ENCODE measurements at regions not wholly inside any gene's neighbourhood (a gene's known extent, or its start where the extent isn't known, plus 50 kb on each side); places are given as distances from the start of the nearest gene placed in this dataset.
"Not testable (repeated sequence)": the region's sequence is repeated elsewhere in the genome, so short reads cannot be mapped to it uniquely, and the experiment has no call there.

DNA sequence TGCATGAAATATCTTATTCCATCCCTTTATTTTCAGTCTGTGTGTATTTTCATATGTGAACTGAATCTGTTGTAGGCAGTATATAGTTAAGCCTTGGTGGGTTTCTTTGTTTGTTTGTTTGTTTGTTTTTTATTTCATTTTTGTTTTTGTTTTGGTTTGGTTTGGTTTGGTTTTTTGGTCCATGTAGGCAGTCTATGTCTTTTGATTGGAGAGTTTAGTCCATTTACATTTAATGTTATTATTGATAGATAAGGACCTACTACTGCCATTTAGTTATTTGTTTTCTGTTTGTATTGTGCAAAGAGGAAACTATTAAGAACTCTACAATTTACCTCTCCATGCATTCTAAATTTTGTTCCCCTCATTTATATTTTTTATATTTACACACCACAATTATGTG lies 695.9 kb upstream of the GRM3 start:
- Mint-ChIP-seq H3K36me3 (ENCODE audit: insufficient read depth in 2 of 2) (peaks cover 5 to 9% of the 10 kb centered on the region in 2 donors), H3K9me3 (peaks cover 9 to 13% of the 10 kb centered on the region in 2 donors), H3K27ac (no peak overlapping the region), H3K4me3 (no peak overlapping the region), H3K4me1 (ENCODE audit: low read depth) (no peaks in the 10 kb centered on the region), H3K27me3 (ENCODE audit: low read depth) (no peaks in the 10 kb centered on the region)
- DNase-seq (no peak), ATAC-seq (replicated peaks in 1 of 2) (no peak)

DNA sequence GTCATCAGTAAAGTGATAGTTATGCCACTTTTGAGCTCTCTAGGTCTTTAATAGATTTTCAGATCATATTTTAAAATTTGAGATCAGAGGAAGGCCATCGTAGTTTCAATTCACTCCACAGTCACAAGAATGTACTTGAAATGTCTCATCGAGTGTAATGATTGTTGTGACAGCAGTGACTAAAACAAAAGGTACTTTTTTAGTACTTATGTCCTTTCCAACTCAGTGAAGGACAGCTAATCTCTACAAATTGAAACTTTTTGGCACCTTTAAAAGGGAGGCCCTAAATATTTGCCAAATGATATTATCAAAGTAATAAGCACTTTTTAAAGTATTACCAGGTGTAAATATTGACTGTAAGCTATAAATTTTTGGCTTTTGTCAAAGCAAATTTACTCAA lies 702.9 kb upstream of the GRM3 start:
- no peak for ATAC-seq (replicated peaks in 1 of 2)
- no peaks in the 10 kb centered on the region for H3K4me1 Mint-ChIP-seq (ENCODE audit: low read depth)
- H3K9me3 Mint-ChIP-seq, result peaks cover 1 to 8% of the 10 kb centered on the region in 2 donors
- no peak for DNase-seq
- no peak overlapping the region for H3K4me3 Mint-ChIP-seq
- no peaks in the 10 kb centered on the region for H3K36me3 Mint-ChIP-seq (ENCODE audit: insufficient read depth in 2 of 2)
- no peak overlapping the region for H3K27ac Mint-ChIP-seq
- H3K27me3 Mint-ChIP-seq (ENCODE audit: low read depth), result no peaks in the 10 kb centered on the region

DNA sequence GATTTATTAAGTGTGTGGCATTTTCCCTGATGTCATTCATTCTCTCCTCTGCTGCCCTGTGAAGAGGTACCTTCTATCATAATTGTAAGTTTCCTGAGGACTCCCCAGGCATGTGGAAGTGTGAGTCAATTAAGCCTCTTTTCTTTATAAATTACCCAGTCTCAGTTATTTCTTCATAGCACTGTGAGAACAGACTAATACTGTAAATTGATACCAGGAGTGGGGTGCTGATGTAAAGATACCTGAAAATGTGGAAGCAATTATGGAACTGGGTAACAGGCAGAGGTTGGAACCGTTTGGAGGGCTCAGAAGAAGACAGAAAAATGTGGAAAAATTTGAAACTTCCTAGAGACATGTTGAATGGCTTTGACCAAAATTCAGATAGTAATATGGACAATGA lies 711.8 kb upstream of the GRM3 start:
- H3K4me1 Mint-ChIP-seq (ENCODE audit: low read depth), result no peaks in the 10 kb centered on the region
- H3K27me3 Mint-ChIP-seq (ENCODE audit: low read depth), result no peaks in the 10 kb centered on the region
- no peak overlapping the region for H3K27ac Mint-ChIP-seq
- no peak overlapping the region for H3K4me3 Mint-ChIP-seq
- peaks cover 0 to 3% of the 10 kb centered on the region in 2 donors for H3K36me3 Mint-ChIP-seq (ENCODE audit: insufficient read depth in 2 of 2)
- DNase-seq, result no peak
- peaks cover 10 to 14% of the 10 kb centered on the region in 2 donors for H3K9me3 Mint-ChIP-seq
- ATAC-seq (replicated peaks in 1 of 2), result no peak

DNA sequence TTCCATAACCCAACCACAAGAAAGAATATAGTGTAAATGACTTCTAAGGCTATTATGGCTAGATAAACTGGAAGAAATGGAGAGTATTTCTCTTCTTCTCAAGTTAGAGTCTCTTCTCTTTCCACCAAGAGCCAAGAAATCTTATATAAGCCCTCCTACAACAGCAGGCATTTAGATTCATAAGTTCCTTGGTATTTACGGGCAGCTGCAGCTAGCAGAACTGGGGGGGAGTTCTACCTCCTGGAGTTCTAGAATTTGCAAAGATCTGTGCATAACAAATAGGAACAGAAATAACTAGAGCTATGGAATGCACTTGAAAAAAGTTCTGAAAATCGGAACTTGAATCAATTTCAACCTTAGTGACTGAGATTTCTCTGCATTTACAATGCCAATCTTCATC lies 715.2 kb upstream of the GRM3 start:
- no peaks in the 10 kb centered on the region for H3K4me1 Mint-ChIP-seq (ENCODE audit: low read depth)
- peaks cover 0 to 3% of the 10 kb centered on the region in 2 donors for H3K36me3 Mint-ChIP-seq (ENCODE audit: insufficient read depth in 2 of 2)
- no peaks in the 10 kb centered on the region for H3K27me3 Mint-ChIP-seq (ENCODE audit: low read depth)
- ATAC-seq (replicated peaks in 1 of 2) (no peak), DNase-seq (no peak)
- no peak overlapping the region for H3K27ac Mint-ChIP-seq
- H3K4me3 Mint-ChIP-seq, result no peak overlapping the region
- H3K9me3 Mint-ChIP-seq, result peaks cover 10 to 16% of the 10 kb centered on the region in 2 donors

DNA sequence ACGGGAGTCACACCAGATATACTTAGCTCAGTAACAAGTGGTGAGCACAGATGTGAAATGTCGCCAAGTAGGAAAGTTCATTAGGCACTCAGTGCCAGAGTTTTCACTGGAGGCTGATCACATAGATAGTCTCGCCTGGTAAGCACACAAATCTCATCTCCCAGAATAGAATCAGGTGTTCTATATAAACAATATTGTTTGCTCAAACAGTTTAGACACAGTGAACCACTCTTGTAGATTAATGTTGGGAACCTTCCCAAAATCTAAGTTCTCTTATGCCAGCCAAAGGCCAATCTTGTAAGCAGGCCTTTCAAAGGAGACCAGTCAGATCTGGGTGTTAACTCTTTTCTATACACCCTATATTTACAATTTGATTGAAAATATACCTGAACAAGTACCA lies 716.5 kb upstream of the GRM3 start:
- Mint-ChIP-seq H3K4me1 (ENCODE audit: low read depth) (no peaks in the 10 kb centered on the region), H3K4me3 (no peak overlapping the region), H3K27ac (no peak overlapping the region), H3K36me3 (ENCODE audit: insufficient read depth in 2 of 2) (peaks cover 0 to 3% of the 10 kb centered on the region in 2 donors), H3K9me3 (peaks cover 9 to 15% of the 10 kb centered on the region in 2 donors), H3K27me3 (ENCODE audit: low read depth) (no peaks in the 10 kb centered on the region)
- DNase-seq, result no peak
- ATAC-seq (replicated peaks in 1 of 2), result no peak

DNA sequence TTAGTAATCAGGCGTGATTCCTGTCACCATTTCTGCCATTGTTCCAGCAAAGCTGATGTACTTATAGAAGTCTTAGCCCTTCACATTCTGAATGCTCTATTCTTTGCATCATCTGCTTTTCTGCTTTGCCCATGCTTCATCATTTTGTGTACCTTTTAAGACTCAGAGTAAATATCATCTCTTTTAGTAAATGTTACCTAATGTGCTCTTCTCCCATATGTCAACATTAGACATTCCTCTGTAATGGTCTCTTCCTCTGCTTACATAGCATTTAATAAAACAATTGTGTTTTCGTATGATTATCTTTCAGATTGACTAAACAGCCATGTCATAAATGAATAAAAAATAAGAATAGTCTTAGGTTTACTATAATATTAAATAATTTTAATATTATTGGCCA lies 719.6 kb upstream of the GRM3 start:
- Mint-ChIP-seq H3K36me3 (ENCODE audit: insufficient read depth in 2 of 2) (no peaks in the 10 kb centered on the region), H3K4me1 (ENCODE audit: low read depth) (no peaks in the 10 kb centered on the region)
- ATAC-seq (replicated peaks in 1 of 2), result no peak

DNA sequence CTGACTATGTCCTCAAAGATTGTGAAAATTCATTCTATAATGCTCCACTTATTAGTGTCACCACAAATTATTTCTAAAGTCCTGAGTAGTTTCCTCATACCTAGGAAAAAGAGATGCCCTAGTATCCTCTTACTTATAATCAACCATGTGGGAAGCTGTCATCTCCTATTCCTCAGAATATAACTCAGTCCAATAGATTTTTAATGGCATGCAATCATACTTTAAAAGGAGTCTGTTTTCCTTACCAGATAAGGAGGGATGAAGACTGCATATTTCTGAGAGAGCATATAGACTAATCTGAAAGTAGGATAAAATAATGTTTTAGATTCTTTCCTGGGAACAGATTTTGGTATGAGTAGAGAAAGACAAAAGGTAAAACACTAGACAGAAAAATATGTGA lies 727.7 kb upstream of the GRM3 start:
- DNase-seq (no peak), ATAC-seq (replicated peaks in 1 of 2) (no peak)
- peaks cover 4 to 10% of the 10 kb centered on the region in 2 donors for H3K9me3 Mint-ChIP-seq
- H3K36me3 Mint-ChIP-seq (ENCODE audit: insufficient read depth in 2 of 2), result no peaks in the 10 kb centered on the region
- H3K27ac Mint-ChIP-seq, result no peak overlapping the region
- H3K4me3 Mint-ChIP-seq, result no peak overlapping the region
- no peaks in the 10 kb centered on the region for H3K4me1 Mint-ChIP-seq (ENCODE audit: low read depth)
- H3K27me3 Mint-ChIP-seq (ENCODE audit: low read depth), result no peaks in the 10 kb centered on the region

More for the DNA sequence above, 719.6 kb upstream of the GRM3 start:
- no peak for DNase-seq
- H3K9me3 Mint-ChIP-seq, result peaks cover 6 to 13% of the 10 kb centered on the region in 2 donors
- H3K4me3 Mint-ChIP-seq, result no peak overlapping the region
- no peaks in the 10 kb centered on the region for H3K27me3 Mint-ChIP-seq (ENCODE audit: low read depth)
- H3K27ac Mint-ChIP-seq, result no peak overlapping the region

DNA sequence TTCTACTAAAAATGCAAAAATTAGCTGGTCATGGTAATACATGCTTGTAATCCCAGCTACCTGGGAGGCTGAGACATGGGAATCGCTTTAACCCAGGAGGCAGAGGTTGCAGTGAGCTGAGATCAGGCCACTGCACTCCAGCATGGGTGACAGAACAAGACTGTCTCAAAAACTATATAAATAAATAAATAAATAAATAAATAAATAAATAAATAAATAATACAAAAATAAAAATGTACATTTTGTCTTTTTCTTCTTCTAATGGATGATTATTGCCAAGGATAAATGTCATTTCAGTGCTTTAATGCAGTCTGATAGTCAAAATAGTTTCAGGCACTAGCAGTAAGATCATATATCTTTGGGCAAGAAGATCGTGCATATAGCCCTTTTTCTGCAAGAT lies 727.6 kb upstream of the SEMA3D start:
- no peak overlapping the region for H3K27ac Mint-ChIP-seq

DNA sequence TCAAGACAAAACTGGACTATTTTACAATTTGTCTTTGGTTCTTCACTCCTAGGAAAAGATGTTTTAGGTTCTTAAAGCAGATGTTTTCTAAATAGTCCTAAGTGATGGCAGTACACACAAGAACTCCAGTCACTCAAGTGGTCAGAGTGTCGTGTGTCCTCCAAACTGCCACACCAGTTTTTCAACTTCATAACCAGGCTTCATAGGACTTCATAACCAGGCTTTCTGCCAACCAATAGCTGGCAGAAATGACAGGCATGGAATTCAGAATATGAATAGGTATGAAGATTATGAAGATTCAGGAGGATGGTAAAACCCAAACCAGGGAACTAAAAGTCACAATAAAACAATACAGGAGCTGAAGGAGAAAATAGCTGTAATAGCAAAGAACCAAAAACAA lies 721.2 kb upstream of the SEMA3D start:
- Mint-ChIP-seq H3K27me3 (ENCODE audit: low read depth) (no peaks in the 10 kb centered on the region), H3K9me3 (peaks cover 5 to 10% of the 10 kb centered on the region in 2 donors), H3K27ac (no peak overlapping the region), H3K36me3 (ENCODE audit: insufficient read depth in 2 of 2) (no peaks in the 10 kb centered on the region), H3K4me3 (no peak overlapping the region), H3K4me1 (ENCODE audit: low read depth) (no peaks in the 10 kb centered on the region)
- DNase-seq (no peak), ATAC-seq (replicated peaks in 1 of 2) (no peak)

More for the DNA sequence above, 727.6 kb upstream of the SEMA3D start:
- Mint-ChIP-seq H3K4me1 (ENCODE audit: low read depth) (no peaks in the 10 kb centered on the region), H3K4me3 (no peak overlapping the region), H3K36me3 (ENCODE audit: insufficient read depth in 2 of 2) (no peaks in the 10 kb centered on the region), H3K27me3 (ENCODE audit: low read depth) (no peaks in the 10 kb centered on the region), H3K9me3 (peaks cover 5 to 6% of the 10 kb centered on the region in 2 donors)
- DNase-seq (no peak), ATAC-seq (replicated peaks in 1 of 2) (no peak)

DNA sequence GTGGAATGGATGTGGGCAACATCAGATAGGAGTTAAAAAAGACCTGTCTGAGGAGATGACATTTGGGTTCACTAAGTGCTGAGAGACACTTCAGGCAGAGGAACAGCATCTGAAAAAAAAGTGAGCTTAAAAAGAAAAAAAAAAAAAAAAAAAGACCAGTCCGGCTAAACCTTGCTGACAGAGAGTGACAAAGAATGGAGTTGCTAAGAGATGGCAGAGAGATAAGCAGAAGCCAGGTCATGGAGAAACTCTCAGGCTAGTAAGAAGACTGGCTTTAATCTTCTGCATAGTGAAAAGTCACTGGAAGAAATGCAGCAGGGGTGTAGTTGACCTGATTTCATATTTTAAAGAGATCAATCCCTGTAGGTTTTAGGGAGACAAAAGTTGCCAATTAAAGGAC lies 711.1 kb upstream of the SEMA3D start:
- H3K27me3 Mint-ChIP-seq (ENCODE audit: low read depth), result no peaks in the 10 kb centered on the region
- no peaks in the 10 kb centered on the region for H3K4me1 Mint-ChIP-seq (ENCODE audit: low read depth)
- peaks cover 0 to 2% of the 10 kb centered on the region in 2 donors for H3K9me3 Mint-ChIP-seq
- no peak overlapping the region for H3K27ac Mint-ChIP-seq
- DNase-seq (no peak), ATAC-seq (replicated peaks in 1 of 2) (no peak)
- no peak overlapping the region for H3K4me3 Mint-ChIP-seq
- no peaks in the 10 kb centered on the region for H3K36me3 Mint-ChIP-seq (ENCODE audit: insufficient read depth in 2 of 2)

DNA sequence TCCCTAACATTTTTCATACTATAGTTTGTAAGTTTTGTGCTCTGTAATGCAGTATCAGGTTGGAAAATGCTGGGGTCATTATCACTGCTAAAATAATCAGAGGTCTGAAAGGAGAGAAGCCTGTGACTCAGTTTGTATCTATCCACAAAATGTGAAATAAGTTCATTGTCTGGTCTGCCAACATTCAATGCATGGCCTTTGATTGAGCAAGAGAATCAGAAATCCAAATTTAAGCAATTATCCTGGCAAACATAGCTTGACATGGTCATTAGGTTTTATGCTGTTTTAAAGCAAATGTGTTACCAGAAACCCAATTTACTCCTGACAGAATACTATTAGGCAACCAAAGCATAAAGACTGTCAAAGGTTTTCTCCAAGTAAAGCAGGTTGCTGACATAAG lies 709.7 kb upstream of the SEMA3D start:
- DNase-seq (no peak), ATAC-seq (replicated peaks in 1 of 2) (no peak)
- H3K36me3 Mint-ChIP-seq (ENCODE audit: insufficient read depth in 2 of 2), result no peaks in the 10 kb centered on the region
- H3K4me3 Mint-ChIP-seq, result no peak overlapping the region
- peaks cover 0 to 2% of the 10 kb centered on the region in 2 donors for H3K9me3 Mint-ChIP-seq
- no peaks in the 10 kb centered on the region for H3K27me3 Mint-ChIP-seq (ENCODE audit: low read depth)
- no peak overlapping the region for H3K27ac Mint-ChIP-seq
- no peaks in the 10 kb centered on the region for H3K4me1 Mint-ChIP-seq (ENCODE audit: low read depth)

DNA sequence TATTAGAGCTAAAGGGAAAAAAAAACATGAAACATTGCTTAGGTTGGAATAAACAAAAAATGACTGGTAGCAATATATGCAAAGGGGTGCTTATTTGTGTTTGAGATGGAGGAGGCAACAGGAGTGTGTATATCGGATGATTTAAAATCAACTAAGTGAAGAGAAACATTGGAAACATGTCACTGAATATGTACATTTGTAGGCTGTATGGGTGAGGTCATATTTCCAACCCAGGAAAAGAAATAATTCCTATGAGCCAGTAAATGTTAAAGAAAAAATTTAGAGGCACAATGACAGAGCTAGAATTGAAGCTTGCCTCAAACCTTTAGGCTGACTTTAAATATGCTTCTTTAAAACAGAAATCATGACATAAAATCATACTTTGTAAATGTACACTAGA lies 709.0 kb upstream of the SEMA3D start:
- Mint-ChIP-seq H3K9me3 (peaks cover 0 to 2% of the 10 kb centered on the region in 2 donors), H3K4me3 (no peak overlapping the region), H3K27ac (no peak overlapping the region), H3K36me3 (ENCODE audit: insufficient read depth in 2 of 2) (no peaks in the 10 kb centered on the region), H3K4me1 (ENCODE audit: low read depth) (no peaks in the 10 kb centered on the region), H3K27me3 (ENCODE audit: low read depth) (no peaks in the 10 kb centered on the region)
- no peak for ATAC-seq (replicated peaks in 1 of 2)
- DNase-seq, result no peak

DNA sequence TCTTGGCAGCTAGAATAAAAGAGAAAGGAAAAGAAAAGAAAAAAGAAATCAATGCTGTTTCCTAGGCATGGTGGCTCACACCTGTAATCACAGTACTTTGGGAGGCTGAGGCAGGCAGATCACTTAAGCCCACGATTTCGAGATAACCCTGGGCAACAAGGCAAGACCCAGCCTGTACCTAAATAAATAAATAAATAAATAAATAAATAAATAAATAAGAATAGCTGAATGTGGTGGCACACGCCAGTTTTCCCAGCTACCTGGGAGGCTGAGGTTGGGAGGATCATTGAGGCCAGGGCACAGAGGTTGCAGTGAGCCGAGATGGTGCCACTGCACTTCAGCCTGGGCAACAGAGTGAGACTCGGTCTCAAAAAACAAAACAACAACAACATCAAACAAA lies 705.0 kb upstream of the SEMA3D start:
- H3K27me3 Mint-ChIP-seq (ENCODE audit: low read depth); H3K36me3 Mint-ChIP-seq (ENCODE audit: insufficient read depth in 2 of 2); H3K4me3 Mint-ChIP-seq; H3K9me3 Mint-ChIP-seq; H3K4me1 Mint-ChIP-seq (ENCODE audit: low read depth); DNase-seq; H3K27ac Mint-ChIP-seq; ATAC-seq (replicated peaks in 1 of 2): not testable (repeated sequence)

DNA sequence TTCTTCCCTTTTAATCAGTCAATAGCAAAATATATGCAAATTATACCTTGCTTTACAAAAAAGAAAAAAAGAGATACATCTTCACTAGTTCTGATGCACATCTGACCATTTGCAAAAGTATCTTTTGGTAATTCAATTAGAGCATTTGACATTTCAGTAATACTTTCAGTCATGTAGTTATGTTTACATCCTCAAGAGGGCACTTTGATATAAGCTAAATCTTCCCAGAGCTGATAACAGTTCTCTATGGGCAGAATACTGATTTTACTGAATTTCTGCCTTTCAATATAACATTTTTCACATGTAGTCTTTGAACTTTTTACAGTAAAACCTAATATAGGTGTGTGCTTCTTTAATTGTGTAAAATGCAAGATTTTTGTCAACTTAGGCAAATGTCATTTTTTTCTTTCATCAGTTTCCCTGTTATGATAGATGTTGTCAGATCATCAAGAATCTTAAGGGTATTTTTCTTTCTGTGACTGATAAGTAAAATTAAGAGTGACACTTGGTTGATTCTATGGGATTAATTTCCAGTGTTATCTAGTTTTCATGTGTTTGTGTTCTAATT lies 703.5 kb upstream of the SEMA3D start:
- no peak for DNase-seq

More for the DNA sequence above, 703.5 kb upstream of the SEMA3D start:
- H3K9me3 Mint-ChIP-seq, result no peaks in the 10 kb centered on the region
- H3K4me3 Mint-ChIP-seq, result no peak overlapping the region
- no peak for ATAC-seq (replicated peaks in 1 of 2)
- no peaks in the 10 kb centered on the region for H3K4me1 Mint-ChIP-seq (ENCODE audit: low read depth)
- no peaks in the 10 kb centered on the region for H3K27me3 Mint-ChIP-seq (ENCODE audit: low read depth)
- H3K36me3 Mint-ChIP-seq (ENCODE audit: insufficient read depth in 2 of 2), result no peaks in the 10 kb centered on the region
- no peak overlapping the region for H3K27ac Mint-ChIP-seq

Data from activated T-cell treated with anti-CD3 and anti-CD28 coated beads, Interleukin-2, amount 50 U/mL, for 72 hours (primary cell).